CD4-positive, alpha-beta T cell treated with Interleukin-1 beta for 1 hour (primary cell): ENCODE measurements at regions not wholly inside any gene's neighbourhood (a gene's known extent, or its start where the extent isn't known, plus 50 kb on each side); places are given as distances from the start of the nearest gene placed in this dataset.

Experiments
- DNase-seq, 2 donors: peaks; one replicate each; pipeline ENCODE4 v3.0.0-alpha.2; 2020 to 2022

DNA sequence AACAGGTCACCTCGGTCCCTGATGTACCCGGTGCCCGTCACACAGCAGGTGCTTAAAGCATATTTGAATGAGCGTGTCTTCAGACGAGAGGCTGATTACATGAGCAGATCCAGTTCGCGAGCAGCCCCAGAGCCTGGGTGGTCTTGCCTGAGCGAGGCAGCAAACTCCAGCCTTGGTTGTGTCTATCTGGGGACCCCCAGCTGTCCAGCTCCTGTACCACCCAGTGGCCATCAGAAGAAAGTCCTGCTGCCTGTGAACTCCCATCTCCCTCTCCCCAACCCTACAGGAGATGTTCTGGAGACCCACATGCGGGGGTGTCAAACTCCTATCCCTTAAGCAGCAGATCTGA, 174.2 kb downstream of the PHETA1 start:
- no peak for DNase-seq

DNA sequence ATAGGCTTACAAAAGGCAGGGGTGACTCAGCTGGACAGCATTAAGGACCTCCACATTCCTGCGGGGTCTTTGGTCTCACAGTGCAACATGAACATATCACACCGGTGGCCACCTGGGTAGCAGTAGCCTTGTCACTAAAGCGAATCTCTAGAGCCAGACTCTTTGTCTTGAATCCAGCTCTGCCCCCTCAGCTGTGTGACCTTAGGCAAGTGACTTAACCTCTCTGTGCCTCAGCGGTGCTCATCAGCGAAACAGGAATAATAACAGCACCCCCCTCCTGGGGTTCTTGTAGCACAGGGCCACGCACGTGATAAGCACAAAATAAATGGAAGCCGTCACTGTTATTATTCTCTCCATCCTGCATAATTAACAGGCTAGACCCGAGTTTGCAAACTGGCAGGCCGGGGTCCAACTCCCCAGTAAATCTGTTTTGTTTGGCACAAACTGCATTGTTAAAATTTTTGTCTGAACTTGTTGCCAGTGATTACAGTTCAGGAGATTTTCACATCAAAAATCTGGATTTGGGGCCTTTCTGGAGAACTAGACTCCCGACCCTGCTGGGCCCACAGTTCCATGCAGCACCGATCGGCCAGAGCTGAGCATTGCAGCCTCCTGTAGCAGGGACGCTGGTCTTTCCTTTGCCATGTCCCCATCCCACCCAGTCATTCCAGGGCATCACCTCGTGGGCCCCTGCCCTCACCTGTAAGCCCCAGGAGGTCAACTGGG, 174.8 kb downstream of the PHETA1 start:
- DNase-seq, result no peak

- DNase-seq, result no peak
Observed at GRCh38 chr12:111193496-111193895, 175.4 kb downstream of the PHETA1 start.

DNA sequence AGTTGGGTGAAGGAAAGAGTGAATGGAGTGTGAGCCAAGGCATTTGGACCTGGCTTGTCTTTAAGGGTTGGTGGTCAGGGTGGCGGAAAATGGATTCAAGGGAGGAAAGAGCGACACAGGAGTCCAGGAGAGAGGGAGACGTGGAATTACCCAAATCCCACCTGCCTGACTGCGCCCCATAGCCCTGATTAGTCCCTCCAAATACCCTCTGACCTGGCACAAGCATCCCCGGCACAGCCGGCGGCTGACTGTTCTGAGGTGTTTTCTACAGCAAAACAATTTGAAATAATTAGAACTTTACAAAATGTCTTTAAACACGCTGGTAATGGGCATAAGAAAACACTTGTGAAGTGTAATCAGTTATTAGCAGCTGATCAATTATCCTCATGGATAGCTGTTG, 175.8 kb downstream of the PHETA1 start:
- no peak for DNase-seq

DNA sequence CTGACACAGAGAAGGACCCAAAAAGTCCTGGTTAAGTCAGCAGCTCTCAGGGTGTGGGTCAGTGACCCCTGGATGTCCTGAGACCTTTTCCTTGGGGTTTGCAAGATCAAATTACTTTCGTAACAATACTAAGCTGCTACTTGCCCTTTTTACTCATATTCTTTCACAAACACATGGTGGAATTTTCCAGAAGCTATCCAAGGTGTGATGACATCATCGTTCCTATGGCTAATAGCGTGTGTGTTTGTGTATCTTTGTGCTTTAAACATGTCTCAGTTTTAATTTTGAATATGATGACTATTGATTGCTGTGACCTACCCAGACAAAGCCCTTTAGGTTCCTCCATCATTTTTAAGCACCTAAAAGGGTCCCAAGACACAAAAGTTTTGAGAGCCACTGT, 176.2 kb downstream of the PHETA1 start:
- DNase-seq, result no peak

GRCh38 chr12:111190741-111191526, 178.0 kb downstream of the PHETA1 start:
- DNase-seq, result no peak

- no peak for DNase-seq
Observed at GRCh38 chr12:111189792-111190191, 179.1 kb downstream of the PHETA1 start.

- DNase-seq, result no peak
Observed at GRCh38 chr12:111188436-111188835, 180.5 kb downstream of the PHETA1 start.

GRCh38 chr12:111186347-111186746, 182.5 kb downstream of the PHETA1 start:
- no peak for DNase-seq

GRCh38 chr12:111185889-111186227, 183.0 kb downstream of the PHETA1 start:
- DNase-seq, result no peak

GRCh38 chr12:111185206-111185888, 183.5 kb downstream of the PHETA1 start:
- DNase-seq, result no peak

- DNase-seq, result no peak
Observed at GRCh38 chr12:111184161-111184560, 184.7 kb downstream of the PHETA1 start.

DNA sequence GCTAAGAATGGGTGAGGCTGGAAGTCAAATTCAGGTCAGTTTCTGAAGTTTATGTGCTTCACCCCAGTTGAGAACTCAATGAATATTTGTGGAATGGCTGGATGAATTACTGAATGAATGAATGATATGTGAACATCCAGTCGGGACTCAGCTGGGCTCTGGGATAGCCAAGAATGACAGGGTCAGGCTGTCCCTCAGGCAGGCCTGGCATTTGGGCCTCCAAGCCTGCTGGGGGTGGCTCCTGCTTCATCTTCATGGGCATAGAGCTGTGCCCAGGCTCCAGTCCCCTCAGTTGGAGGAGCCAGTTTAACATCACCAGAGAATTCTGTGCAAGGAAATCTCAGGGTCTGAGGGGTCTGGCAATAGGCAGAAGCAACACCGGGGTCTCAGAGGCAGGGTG, 185.8 kb downstream of the PHETA1 start:
- no peak for DNase-seq

DNA sequence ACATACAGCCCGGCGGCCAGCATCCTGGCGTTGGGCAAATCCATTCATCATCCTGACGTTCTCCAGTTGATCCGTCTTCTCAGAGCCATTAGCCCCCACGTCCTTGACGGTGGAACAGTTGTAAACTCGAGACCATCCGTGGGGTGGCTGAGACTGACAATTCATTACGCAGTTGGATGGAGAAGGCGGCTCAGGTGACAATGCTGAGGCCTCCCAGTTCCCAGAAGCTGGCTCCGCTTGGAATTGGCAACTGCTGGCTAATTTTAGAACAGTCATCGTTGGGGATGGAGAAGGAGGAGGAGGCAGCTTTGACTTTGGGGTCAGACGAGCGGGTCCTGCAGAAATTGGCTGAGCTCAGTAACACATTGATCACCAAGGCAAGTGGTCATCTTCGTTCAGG, 186.5 kb downstream of the PHETA1 start:
- DNase-seq, result no peak

GRCh38 chr12:111181143-111181726, 187.7 kb downstream of the PHETA1 start:
- DNase-seq, result peak in 1 of 2 donors; percentile 24

DNA sequence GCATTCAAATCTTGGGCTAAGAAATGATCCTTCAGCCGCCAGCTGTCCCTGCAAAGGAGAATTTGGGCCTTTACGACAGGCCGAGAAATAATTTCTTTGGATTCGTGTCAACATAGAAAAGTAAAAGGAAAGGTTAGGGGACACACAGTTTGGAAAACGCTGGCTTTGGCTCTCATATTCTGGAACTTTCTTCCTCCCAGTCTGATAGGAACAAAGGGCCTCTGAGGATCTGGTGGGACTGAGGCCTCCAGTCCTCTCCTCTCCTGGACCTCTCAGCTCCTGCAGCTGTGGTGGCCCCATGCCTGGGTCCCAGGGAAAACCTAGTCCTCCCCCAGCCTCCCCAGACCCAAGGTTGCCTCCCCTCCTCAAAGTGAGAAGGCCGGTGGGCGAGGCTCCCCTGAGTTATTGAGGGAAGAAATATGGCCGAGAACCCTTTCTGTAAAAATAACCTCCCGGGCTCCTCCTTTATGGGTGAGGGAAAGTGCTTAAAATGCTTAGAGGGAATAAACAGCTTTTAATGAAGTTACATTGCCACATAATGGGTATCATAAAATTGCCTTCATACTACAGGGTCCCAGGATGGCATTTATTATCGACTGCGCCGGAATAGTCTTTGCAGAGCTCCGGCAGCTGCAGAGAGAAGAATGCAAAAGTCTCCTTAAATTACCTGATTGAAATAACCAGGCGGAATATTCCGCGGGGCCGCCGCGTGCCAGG, 188.3 kb downstream of the PHETA1 start:
- no peak for DNase-seq

DNA sequence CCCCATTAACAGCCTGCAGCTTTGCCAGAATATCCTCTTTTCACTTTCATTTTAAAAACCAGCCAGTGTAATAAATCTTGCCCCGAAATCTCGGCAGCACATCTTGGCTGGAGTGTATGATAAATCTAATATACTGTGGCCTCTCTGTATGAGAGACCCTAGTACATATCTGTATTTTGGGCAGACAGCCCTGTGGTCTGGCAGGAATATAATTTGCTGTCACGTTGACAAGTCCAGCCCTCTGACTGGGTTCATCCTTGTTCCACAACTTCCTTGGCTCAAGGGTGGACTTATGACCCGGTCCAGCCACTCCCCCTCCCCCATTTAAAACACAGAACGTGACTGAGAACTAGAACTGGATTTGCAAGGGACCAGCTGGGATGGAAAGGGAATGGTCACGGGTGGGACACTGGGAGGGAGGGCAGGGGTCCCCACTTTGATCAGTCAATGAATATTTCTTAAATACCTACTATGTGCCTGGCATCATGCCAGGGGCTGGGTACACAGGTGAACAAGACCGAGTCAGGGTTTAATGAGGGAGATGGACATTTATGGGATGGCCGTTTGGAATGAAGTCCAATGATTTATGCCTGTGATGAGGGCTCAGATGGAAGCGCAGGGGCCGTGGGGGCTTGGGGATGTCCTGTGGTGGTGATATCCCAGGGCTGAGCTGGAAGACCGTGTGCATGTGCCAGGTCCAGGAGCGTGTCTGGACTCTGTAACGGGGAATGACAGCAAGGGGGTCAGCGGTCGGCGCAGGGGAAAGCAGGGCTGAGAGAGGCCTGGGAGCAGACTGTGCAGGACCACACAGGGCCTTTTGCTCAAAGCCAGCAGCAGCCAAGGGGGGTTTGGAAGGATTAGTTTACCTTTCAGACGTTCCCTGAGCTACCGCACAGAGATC, 190.5 kb downstream of the PHETA1 start:
- no peak for DNase-seq

DNA sequence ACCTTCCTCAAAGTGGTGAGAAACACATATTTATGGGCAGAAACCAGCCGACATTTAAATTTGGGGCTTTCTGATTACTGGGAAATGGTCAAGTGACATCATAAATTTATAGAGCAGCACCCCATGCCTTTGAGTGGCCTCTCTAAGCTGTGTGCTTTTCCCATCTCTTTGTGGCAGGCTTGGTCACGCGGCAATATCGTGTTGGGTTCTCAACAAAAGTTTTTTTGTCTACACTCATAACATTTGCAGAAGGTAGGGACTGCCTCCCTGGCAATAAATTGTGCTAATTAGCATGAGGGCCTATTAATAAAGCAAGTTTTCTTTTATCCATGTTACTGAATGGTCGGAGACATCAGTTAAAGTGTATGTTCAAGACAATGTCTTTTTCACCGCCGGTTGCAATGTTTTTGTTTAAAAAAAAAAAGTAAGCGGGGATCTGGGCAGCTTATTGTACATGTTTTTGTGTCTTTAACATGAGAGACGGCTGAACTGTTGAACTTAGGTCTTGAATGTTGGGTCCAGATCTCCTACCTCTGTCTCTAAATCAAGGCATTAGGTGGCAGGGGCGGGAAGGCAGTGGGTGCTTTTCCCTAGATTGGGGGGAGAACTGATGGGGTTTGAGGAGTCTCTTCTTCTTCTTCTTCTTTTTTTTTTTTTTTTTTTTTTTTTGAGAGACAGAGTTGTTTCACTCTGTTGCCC, 193.3 kb downstream of the PHETA1 start:
- no peak for DNase-seq

GRCh38 chr12:111174961-111175345, 193.9 kb downstream of the PHETA1 start:
- no peak for DNase-seq

DNA sequence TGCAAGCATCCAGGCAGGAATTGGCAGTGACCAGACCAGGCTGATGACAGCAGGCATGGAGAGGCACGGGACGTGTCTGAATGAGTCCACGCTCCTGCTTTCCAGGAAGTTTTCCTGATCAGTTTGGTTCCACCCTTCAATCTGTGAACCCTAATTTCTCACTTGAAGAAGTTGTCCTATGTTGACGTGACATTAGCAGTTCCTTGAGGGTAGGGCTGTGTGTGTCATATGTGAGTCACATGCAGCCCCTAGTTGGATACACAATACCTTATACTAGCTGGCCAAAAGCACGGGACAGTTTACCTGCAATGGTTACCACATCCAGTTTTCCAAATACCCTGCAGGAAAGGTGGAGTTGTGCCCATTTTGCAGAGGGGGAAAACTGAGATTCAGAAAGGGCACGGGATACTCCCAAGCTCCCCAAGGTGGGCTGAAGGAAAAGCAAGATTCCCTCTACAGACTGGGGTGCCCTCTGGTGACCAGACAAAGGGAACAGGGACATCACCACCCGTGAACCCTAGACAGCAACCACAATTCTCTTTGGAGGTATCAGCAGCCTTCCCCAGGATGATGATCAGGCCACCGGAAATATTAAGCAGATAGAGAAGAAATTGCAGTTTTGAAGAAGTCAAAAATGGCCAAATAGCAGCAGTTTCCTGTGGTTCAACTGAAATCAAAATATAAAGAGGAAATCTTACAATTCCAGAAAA, 194.5 kb downstream of the PHETA1 start:
- DNase-seq, result no peak

DNA sequence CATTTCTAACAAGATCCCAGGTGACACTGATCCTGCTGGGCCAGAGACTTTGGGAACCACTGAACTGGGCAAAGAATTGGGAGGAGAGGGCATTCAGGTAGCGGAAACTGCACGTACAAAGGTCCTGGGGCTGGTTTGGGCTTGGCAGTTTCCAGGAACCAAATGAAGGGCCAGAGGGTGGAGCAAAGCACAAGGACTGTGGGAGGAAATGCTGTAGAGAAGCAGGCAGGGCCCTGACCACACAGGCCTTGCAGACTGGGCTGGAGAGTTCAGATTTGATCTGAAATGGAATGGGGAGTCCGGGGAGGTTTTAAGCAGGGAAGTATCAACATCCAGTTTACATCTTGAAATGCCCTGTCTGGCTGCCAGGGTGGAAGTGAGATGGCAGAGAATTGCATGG, 195.1 kb downstream of the PHETA1 start:
- DNase-seq, result no peak
